Ovary (tissue), 3 donors: ENCODE measurements at regions not wholly inside any gene's neighbourhood (a gene's known extent, or its start where the extent isn't known, plus 50 kb on each side); places are given as distances from the start of the nearest gene placed in this dataset.

Experiments
- CTCF ChIP-seq, 3 donors: fragments of 450-650 bp in 2 of 3; fragments of 200-600 bp in 1 of 3; IDR thresholded peaks; one replicate each; pipeline versions ENCODE4 v1.5.1 to v1.8.0; 2016 to 2022; ENCODE audit warnings: antibody characterized with exemption in 3 of 3, mild to moderate bottlenecking in 1 of 3
- EP300 ChIP-seq: sonication (generic); formaldehyde crosslinking; IDR thresholded peaks from one replicate; pipeline ENCODE4 v1.6.1; 2017; ENCODE audit warnings: antibody characterized with exemption
- donor health status: DM: no; HTN: no; CAD: no.

DNA sequence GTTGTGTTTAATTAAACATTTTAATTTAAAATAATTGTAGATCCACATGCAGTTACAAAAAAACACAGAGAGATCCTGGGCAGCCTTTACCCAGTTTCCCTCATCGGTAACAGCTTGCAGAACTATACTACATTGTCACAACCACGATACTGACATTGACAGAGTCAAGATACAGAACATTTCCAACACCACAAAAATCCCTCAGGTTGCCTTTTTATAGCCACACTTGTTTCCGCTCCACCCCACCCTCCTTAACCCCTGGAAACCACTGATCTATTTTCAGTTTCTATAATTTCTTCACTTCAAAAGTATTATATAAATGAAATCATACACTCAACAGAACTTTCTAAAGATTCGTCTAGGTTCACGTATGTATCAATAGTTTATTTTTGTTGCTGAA is 458.8 kb upstream of the SOX5 start:
- TF ChIP-seq CTCF (IDR thresholded peaks at IDR 0.05) (no peak), EP300 (no peak)
